ENCODE measurements at regions not wholly inside any gene's neighbourhood (a gene's known extent, or its start where the extent isn't known, plus 50 kb on each side); places are given as distances from the start of the nearest gene placed in this dataset.
"Not testable (repeated sequence)": the region's sequence is repeated elsewhere in the genome, so short reads cannot be mapped to it uniquely, and the experiment has no call there.

DNA sequence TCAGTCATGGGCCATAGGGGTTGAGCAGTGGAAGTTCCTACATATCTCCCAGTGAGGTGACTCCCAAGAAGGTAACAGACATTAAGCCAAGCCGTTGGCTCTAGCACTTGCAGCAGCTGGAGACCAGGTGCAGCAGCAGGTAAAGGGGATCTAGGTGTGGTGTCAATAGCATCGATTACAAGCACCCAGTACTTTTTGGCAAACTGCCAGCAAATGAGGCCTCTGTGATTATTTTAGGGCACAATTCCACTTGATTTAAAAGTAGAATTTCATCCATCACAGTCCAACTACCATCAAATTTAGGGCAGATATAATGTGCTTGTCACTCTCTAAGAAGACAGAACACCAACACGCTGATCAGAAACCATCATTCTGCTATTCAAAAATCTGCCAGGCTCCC, 224.1 kb upstream of the EGLN3 start:
- no peak for DNase-seq (ENCODE audit: low spot score)

DNA sequence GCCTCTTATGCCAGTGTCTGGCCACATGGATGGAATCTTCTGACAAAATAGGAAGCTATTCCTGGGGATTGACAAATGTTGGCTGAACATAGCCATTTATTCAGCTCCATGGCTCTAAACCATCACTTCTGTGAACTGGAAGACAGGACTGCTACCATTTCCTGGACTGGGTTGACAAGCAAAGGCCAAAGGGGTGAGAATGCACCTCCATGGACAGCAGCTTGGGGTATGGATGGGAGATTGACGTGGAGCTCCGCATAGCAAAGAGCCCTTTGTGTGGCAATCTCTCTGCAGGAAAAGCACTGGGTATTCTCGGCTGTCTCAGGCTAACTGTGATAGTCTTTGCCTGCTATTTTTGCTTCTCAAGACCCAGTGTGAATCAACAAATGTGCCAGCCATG, 223.0 kb upstream of the EGLN3 start:
- DNase-seq (ENCODE audit: low spot score), result no peak

DNA sequence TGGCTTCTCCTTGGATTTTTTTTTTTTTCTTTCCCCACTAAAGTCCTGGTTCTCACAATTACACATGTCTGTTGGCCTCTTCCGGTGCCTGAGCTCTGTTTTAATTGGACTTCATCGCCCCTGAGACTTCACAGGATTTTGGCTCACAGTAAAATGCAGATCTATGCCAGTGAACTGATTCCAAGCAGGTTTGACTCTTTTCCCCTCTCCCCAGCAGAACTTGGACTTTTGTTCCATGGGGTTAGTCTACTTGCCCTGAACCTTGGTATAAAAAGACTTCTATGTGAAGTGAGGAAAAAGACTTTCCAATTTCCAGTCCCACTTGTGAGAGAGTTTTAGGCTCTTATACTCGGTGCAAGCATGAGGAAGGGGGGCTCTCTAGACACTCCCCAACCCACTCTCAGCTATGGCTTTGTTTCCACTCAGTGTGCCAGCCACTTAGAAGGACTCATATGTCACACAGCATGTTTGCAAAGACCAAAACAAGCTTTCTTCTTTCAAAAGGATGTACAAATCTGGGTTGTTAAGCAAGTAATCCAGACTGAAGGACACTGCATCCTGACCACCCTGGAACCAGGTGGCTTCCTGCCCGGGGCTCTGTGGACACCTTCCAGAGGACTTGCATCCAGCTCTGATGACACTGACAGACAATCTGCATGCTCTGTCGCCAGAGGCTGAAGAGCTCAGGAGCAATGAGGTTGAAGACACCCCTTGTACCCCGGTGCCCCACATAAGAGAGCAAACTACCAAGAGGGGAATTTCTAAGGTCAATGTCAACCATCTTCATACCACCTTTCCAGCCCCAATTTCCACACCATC, 221.9 kb upstream of the EGLN3 start:
- no peak for DNase-seq (ENCODE audit: low spot score)

DNA sequence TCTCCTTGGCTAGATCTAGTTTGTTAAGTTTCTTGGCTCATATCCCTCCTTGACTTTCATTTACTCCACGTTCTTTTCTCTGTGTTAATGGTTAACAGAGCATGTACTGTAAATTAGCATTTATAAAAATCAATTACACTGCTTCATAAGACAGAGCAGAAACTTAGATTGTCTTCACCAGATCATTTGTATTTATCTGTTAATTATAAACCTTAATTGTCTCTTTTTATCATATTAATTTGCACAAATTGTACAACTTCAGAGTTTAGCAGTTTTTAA, 221.2 kb upstream of the EGLN3 start:
- no peak for DNase-seq (ENCODE audit: low spot score)

DNA sequence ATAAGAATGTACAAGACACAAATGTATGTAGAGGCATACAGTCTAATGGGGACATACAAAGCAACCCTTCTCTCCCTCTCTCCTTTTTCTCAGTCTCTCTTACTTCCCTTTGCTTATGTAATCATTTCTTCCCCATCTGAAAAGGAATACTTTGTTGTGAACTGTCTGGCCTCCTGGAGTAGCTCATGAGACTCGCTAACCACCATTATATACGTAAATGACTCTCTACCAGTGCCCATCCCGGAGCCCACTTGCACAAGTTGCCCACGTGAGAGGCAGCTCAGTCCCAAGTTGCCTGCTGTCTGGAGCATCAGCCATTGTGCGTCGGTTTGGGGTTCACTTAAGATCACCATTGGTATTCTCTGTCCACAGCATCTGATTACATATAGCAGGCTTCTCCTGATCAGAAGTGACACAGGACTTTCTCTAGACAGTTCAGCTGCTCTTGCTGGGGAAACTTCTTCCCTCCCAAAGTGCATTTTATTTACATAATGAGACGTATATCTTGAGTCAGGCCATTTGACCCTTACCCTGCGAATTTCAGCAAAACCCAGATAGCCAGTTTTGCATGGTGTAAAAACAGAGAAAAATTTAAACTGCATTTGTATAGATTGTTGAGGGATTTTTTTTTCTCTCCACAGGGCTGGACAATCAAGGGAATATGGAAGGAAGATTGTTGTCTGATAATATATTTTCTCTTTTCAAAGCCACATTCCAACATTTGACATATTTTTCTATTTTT, 220.7 kb upstream of the EGLN3 start:
- no peak for DNase-seq (ENCODE audit: low spot score)

DNA sequence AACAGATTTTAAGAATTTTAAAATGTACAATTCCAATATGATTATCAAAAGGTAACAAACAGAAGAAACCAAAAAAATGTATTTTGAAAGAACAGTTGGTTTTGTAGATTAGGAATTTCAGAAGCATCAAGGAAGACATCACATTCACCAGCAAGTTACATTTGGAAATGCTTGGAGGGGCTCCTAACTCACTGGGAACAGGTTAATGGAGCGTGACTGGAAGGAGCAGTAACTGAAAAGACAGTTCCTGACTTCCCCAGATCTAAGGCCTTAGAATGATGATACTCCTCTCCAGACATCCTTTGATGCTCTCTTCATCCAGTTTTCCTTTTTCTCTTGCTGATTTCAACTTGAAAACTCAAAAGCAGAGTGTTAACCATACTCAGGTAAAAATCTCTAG, 220.0 kb upstream of the EGLN3 start:
- DNase-seq (ENCODE audit: low spot score), result no peak

DNA sequence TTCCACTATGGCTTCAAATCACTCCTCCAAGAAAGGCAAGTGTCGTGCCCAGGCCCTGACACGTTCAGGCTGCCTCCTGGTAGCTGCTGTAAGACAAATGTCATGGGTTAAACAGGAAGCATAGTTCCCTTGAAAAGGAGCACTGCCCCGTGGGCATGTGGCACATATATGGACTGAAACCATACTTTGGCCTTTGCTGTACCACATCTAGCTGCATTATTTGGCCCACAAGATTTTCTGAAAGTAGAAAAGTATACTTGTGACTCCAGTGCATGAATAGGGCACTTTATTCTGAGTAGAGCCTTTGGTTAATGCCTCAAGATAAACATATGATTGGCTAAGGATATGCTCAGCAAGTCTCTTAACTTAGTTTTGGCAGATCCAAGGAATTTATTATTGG, 218.7 kb upstream of the EGLN3 start:
- DNase-seq (ENCODE audit: low spot score), result no peak

DNA sequence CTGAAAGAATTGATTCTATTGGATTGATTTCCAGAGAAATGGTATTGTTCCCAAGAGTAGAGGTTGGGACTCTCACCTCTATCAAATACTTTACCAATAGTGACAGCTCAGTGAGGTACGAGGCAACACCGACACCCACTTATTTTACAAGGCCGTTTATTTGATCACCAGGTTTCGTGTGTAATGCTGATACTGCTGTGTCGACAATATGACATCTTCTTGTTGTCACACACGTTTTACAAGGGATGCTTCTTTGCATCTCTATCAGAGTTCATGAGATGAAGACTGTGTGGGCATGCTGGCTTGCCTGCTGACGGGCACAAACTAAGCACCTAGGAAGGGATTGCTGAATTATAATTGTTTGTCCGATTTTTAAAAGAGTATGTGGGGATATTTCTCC, 217.8 kb upstream of the EGLN3 start:
- DNase-seq (ENCODE audit: low spot score), result no peak

DNA sequence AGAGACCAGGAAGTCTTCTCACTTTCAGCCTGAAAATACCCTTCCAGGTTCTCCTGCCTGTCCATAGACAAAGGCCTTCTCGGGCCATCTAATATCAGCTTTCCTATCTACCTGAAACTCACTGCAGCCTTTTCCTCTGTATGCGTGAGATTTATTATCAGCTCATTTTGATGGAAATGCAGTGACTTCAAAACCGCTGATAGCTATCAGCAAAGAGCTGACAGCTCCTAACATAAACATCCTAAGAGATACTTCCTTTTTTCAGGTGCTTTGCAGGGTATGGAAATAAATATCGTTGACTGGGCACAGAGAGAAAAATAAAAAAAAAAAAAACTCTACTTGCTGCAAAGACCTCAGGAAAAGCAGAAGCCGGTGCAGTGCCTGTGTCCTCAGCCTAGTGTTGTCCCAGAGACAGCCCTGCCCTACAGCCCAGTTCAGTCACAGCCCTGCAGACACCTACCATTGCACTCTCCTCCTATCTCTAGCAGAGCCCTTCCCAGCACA, 215.0 kb upstream of the EGLN3 start:
- DNase-seq (ENCODE audit: low spot score), result no peak

DNA sequence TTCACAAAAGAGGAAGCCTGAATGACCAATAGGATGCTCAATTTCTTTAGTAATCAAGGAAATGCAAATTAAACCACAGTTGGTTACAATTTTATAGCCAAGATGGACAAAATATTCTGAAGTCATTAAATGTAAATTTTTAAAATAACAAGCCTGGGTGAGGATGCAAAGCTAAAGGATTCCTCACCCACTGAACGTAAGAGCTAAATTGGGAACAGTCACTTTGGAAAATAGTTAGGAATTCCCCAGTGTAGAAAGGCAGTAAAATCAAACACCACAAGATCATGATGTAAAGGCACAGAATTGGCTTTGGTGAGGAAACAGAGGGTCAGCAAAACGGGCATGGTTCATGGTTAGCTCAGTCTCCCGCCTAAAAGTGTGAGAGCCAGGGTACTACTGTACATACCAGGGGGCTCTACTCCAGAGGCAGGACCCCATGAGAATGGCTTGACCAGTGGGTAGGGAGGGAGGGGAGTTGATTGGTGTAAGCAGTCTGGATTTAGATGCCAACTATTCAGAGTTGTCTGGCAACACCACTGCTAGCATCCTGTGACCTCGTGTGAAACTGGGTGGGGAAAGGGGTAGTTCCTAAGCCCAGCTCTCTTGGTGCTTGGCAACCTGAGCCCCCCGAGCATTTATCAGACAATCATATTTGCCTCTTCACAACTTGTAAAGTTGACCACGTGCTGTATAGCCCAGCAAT, 213.4 kb upstream of the EGLN3 start:
- no peak for DNase-seq (ENCODE audit: low spot score)

DNA sequence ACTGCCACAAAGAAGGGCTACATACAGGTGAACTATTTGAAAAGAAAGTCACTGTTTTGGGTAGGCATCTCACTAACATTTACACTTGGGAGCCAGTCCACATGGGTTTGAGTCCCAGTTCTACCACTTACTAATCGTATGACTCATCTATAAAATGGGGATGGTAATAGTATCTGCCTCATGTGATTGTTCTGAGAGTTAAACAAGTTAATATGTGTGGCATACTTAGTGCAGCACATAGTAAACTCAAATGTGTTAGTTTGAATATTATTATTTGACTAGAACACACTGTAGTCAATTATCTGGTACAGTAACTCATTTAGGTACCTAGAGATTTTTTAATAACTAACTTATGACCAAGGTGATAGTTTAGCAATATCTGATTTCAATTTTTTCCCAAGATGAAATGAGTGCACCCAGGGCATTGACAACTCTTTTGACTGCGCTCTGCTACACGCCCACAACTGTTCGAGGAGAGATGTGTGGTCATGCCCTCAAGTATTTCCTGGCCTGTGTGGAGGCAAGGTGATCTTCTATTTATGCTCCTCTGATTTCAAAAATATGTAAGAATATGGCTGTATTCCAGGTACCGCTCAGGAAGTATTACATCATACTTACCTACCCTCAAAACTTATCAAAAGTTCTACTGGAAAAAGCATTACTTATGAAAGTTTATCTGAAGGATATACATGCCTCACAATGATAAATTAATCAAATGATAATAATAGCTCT, 210.6 kb upstream of the EGLN3 start:
- no peak for DNase-seq (ENCODE audit: low spot score)

DNA sequence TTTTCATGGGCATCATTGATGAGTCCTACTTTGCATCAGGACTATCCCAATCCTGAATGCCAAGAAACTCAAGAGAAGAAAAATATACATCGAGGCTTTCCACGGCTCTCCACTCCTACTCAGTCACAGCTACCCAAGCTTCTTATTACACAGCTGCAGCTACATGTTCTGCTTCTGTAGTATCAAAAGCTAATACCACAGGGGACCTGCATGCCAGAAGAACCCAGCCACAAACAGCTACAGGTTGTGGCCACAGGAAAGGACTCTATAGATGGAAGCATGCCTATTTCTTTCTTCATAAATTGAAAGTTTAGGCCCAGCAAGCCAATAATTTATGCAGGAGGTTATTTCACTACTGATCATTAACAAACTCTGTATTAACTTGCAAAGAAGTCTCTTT, 209.7 kb upstream of the EGLN3 start:
- DNase-seq (ENCODE audit: low spot score), result no peak

DNA sequence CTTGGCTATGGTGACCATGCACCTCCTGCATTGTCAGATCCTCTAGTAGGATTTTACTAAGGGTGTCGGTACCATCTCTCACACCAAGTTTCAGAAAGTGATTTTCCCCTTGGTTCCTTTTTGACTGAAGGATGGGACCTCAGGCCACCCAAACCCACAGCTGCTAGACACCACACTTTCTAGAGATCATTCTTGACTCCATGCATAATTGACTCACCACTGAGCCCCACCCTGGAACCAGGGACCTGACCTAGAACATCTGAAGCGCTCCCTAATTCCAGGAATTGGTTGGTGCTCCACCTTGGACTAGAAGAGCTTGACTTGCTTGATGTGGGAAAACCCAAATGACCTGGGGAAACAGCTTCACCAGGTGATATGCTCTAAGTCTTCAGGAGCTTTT, 206.8 kb upstream of the EGLN3 start:
- DNase-seq (ENCODE audit: low spot score), result no peak

DNA sequence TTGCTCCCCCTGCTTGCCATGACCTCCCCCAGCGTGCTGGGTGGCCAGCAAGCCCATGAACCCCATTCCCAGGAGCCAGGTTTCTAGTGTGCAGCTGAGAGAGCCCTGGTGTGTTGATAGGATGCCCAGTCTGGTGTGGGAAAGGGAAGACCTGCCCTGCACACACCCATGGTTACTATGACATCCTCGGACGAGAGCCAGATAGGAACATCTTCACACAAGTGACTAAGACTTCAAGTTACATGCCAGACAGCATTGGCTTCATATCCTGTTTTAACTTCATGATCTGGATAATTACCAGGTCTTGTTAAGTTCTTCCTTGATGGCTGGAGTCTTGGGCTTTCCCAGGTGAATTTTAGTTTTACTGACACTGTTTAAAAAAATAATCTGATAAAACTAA, 196.6 kb upstream of the EGLN3 start:
- DNase-seq (ENCODE audit: low spot score), result no peak

DNA sequence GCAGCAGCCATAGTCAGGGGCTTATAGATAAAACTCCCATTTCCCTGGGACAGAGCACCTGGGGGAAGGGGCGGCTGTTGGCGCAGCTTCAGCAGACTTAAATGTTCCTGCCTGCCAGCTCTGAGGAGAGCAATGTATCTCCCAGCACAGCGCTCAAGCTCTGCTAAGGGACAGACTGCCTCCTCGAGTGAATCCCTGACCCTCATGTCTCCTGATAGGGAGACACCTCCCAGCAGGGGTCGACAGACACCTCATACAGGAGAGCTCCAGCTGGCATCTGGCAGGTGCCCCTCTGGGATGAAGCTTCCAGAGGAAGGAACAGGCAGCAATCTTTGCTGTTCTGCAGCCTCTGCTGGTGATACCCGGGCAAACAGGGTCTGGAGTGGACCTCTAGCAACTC, 189.3 kb upstream of the EGLN3 start:
- not testable (repeated sequence) for DNase-seq (ENCODE audit: low spot score)

DNA sequence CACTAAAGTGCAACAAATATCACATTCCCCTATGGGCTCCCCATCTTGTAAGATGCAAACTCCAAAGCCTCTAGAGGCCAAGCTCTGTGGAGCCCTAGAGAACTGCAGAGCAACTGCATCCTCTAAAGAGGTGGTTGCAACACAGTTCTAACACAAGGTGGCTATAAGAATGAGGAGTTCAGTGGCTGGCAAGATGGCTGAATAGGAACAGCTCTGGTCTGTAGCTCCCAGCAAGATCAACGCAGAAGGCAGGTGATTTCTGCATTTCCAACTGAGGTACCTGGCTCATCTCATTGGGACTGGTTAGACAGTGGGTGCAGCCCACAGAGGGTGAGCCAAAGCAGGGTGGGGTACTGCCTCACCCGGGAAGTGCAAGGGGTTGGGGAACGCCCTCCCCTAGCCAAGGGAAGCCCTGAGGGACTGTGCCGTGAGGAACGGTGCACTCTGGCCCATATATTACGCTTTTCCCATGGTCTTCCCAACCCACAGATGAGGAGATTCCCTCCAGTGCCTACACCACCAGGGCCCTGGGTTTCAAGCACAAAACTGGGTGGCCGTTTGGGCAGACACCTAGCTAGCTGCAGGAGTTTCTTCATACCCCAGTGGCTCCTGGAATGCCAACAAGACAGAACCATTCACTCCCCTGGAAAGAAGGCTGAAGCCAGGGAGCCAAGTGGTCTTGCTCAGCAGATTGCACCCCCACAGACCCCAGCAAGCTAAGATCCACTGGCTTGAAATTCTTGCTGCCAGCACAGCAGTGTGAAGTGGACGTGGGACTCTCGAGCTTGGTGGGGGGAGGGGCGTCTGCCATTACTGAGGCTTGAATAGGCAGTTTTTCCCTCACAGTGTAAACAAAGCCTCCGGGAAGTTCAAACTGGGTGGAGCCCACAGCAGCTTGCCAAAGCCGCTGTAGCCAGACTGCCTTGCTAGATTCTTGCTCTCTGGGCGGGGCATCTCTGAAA, 188.6 kb upstream of the EGLN3 start:
- DNase-seq (ENCODE audit: low spot score), result peak; percentile 42

DNA sequence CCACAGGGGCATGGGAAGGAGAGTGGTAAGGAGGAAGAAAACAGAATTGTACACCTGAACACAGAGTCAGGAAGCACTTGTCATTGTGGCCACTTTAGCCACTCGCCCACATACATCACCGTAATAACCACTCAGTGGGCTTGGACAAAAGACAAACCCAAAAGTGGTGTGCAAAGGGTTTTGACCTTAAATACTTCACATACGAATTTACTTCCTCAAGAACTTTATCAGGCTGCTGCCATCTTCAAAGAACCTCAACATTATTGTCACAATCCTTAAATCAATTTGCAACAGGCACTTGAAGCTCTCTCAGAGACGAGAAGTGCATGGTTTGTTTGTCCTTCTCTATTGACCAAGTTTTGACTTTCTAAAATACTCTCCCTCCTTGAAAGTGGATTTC, 187.3 kb upstream of the EGLN3 start:
- DNase-seq (ENCODE audit: low spot score), result no peak

DNA sequence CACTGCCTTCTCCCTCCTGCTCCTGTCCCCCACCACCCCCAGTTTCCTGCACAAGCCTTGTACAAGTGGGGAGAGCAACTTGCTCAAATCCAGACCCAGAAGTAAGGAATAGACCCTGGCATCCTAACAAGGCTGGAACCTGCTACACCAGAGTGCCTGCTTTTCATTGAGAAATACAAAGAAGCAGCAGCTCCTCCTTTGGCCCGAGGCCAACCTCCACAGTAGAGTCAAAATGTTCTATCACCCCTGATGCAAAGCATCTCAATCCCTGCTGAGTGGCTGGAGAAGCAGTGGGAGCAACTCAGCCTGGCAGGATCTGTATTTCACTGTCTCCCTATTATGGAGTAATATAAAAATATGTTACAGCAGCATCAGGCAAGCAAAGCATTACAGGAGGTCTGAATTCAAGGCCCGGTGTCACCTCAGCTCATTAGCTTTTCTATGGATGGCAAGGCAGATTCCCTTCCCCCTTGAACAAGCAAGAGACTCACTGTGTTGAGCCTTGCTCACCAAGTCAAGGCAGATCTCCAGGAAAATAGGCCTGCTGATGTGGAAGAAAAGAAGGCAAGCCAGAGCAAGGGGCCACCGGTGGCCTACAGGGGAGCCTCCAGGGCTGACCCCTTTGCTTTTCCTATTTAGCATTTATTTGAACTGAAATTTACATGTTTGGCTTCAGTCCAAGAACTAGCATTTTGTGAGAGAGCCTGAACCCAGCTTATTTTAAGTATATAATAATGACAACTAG, 186.3 kb upstream of the EGLN3 start:
- DNase-seq (ENCODE audit: low spot score), result no peak

DNA sequence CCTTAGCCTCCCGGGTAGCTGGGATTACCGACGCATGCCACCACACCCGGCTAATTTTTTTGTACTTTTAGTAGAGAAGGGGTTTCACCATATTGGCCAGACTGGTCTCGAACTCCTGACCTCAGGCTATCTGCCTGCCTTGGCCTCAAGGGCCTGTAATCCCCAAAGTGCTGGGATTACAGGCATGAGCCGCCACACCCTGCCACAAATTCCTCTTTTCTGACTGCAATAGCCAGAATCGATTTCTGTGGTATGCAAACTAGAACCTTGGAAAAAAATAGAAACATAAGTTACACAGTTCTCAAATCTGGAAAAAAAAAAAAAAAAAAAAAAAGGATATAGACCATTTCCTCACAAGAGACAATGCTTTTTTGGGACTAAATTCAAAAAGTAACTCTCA, 184.6 kb upstream of the EGLN3 start:
- DNase-seq (ENCODE audit: low spot score), result no peak

DNA sequence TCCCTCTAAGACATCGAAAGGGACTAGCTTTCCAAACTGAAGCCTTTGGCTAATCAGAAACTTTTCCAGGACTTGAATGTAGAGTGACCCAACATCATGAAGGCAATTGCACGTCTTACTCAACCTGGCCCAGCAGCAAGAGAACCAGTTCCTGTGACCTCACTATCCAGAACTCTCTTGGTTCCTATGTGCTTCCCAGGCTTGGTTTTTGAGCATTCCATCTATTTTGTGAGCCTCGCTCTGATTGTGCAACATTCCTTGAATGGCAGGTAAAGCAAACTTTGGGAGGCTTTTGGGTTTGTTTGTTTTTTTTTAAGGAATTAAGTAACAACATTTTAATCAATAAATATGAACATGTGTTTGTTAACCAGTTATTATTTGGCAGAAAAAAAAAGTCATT, 183.6 kb upstream of the EGLN3 start:
- DNase-seq (ENCODE audit: low spot score), result no peak

Measured in SW480 (cell line).